ENCODE measurements at regions not wholly inside any gene's neighbourhood (a gene's known extent, or its start where the extent isn't known, plus 50 kb on each side); places are given as distances from the start of the nearest gene placed in this dataset.
A peak's percentile ranks its signal among the peaks of the same experiment; 100 is the strongest.

DNA sequence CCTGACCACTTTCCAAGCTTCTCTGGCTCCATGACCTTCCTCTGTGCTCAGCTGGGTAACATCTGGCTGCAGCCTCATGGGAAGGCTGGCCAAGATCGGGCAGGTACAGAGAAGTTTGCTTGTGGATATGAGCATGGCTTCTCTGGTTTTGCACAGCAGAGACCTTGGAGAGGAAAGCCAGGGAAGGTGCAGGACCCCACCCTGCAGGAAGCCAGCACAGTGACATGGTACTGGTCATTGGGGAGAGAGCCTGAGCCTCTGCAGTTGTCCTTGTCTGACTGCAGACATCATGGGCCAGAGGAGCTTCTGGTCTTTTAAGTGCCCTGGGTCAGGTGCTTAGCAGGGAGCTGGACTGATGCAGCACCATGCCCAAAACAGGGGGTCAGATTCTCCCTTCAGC is 70.6 kb upstream of the LEP start:
- intact Hi-C loops (cut with micrococcal nuclease), result no loop called here
- no peak for TF ChIP-seq CTCF (IDR thresholded peaks at IDR 0.05)
- Histone ChIP-seq H3K27me3 (ENCODE audit: control insufficient read depth in 2 of 2, insufficient read depth in 2 of 2, low read length in 2 of 2) (peaks cover 41 to 68% of the 10 kb centered on the region in 2 donors), H3K9me3 (replicated peaks in 1 of 2; ENCODE audit: control insufficient read depth in 1 of 2, insufficient read depth in 1 of 2, low read length in 2 of 2) (peaks cover 0 to 31% of the 10 kb centered on the region in 2 donors), H3K79me2 (ENCODE audit: insufficient read depth, low read length) (no peaks in the 10 kb centered on the region), H3K36me3 (replicated peaks in 1 of 2; ENCODE audit: control insufficient read depth in 1 of 2, insufficient read depth in 2 of 2, low read length in 2 of 2) (no peaks in the 10 kb centered on the region), H2AFZ (ENCODE audit: insufficient read depth, low read depth, low read length, poor library complexity, severe bottlenecking) (no peak overlapping the region), H3K4me2 (replicated peaks; ENCODE audit: extremely low read depth, low read length, poor library complexity, severe bottlenecking) (no peak overlapping the region), H3K27ac (ENCODE audit: low read depth in 1 of 2, low read length in 2 of 2) (no peak overlapping the region), H3K4me1 (ENCODE audit: control insufficient read depth in 1 of 2, insufficient read depth in 2 of 2, low read length in 2 of 2) (peaks cover 23 to 34% of the 10 kb centered on the region in 2 donors), H4K20me1 (ENCODE audit: insufficient read depth, low read length) (no peaks in the 10 kb centered on the region), H3K4me3 (replicated peaks in 1 of 3; ENCODE audit: low read depth in 2 of 3, low read length in 3 of 3) (no peak overlapping the region), H3K9ac (ENCODE audit: insufficient read depth, low read length, poor library complexity, severe bottlenecking) (no peak overlapping the region)
- no peak for DNase-seq
- H3K36me3 Mint-ChIP-seq, result peaks cover 4 to 9% of the 10 kb centered on the region in 2 donors
- H3K9me3 Mint-ChIP-seq, result peaks cover 0 to 25% (median 17%) of the 10 kb centered on the region in 7 donors
- H3K27ac Mint-ChIP-seq, result no peak overlapping the region
- 75% methylated on average over 1 of the region's 1 CpG for WGBS (ENCODE audit: insufficient coverage)
- peaks cover 25% of the 10 kb centered on the region for H3K4me1 Mint-ChIP-seq
- peaks cover 59 to 69% (median 61%) of the 10 kb centered on the region in 3 donors for H3K27me3 Mint-ChIP-seq (ENCODE audit: low read depth in 3 of 3)
- peak overlapping the region in 1 of 2 donors; percentile 86 for H3K4me3 Mint-ChIP-seq

DNA sequence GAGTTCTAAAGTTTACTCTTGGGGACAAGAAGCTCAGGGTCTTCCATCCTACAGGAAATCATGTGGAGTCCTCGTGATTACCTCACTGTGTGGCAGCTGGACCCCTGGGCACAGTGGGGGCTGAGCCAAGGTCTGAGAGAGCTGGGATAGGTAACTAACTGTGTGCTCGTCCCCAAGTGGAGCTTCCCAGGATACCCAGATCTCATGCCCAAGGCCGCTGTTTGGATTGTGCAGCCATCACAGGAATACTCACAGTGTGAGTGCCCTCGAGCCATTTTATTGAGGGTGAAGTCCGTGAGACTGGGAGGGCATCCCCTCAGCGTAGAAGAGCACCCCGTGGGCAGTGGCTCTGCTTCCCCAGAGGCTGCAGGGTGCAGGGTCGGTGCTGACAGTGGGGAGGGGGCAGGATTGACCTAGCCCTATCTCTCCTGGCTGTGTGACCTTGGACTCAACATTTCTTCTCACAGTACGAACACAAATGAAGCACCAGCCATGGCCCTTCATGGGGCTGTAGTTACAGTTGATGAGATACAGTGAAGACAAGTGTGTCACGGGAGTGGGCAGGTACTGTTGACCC is 69.6 kb upstream of the LEP start:
- Histone ChIP-seq H3K4me3 (replicated peaks in 1 of 3; ENCODE audit: low read depth in 2 of 3, low read length in 3 of 3) (no peak overlapping the region), H3K36me3 (replicated peaks in 1 of 2; ENCODE audit: control insufficient read depth in 1 of 2, insufficient read depth in 2 of 2, low read length in 2 of 2) (no peaks in the 10 kb centered on the region), H3K4me2 (replicated peaks; ENCODE audit: extremely low read depth, low read length, poor library complexity, severe bottlenecking) (no peak overlapping the region), H3K4me1 (ENCODE audit: control insufficient read depth in 1 of 2, insufficient read depth in 2 of 2, low read length in 2 of 2) (peaks cover 21 to 31% of the 10 kb centered on the region in 2 donors), H3K27ac (ENCODE audit: low read depth in 1 of 2, low read length in 2 of 2) (no peak overlapping the region), H3K79me2 (ENCODE audit: insufficient read depth, low read length) (no peaks in the 10 kb centered on the region), H2AFZ (ENCODE audit: insufficient read depth, low read depth, low read length, poor library complexity, severe bottlenecking) (no peak overlapping the region), H3K9ac (ENCODE audit: insufficient read depth, low read length, poor library complexity, severe bottlenecking) (no peak overlapping the region), H3K27me3 (ENCODE audit: control insufficient read depth in 2 of 2, insufficient read depth in 2 of 2, low read length in 2 of 2) (peaks cover 31 to 59% of the 10 kb centered on the region in 2 donors), H4K20me1 (ENCODE audit: insufficient read depth, low read length) (no peaks in the 10 kb centered on the region), H3K9me3 (replicated peaks in 1 of 2; ENCODE audit: control insufficient read depth in 1 of 2, insufficient read depth in 1 of 2, low read length in 2 of 2) (peaks cover 0 to 24% of the 10 kb centered on the region in 2 donors)
- 93% methylated on average over 6 of the region's 10 CpGs for WGBS (ENCODE audit: insufficient coverage)
- Mint-ChIP-seq H3K4me1 (peaks cover 25% of the 10 kb centered on the region), H3K4me3 (peak overlapping the region in 1 of 2 donors; percentile 2), H3K36me3 (peaks cover 3% of the 10 kb centered on the region in 2 donors), H3K9me3 (peaks cover 0 to 19% (median 14%) of the 10 kb centered on the region in 7 donors), H3K27me3 (ENCODE audit: low read depth in 3 of 3) (peaks cover 54 to 61% (median 56%) of the 10 kb centered on the region in 3 donors), H3K27ac (no peak overlapping the region)
- intact Hi-C loops (cut with micrococcal nuclease), result no loop called here
- DNase-seq, result no peak
- TF ChIP-seq CTCF (IDR thresholded peaks at IDR 0.05), result no peak

All from CD14-positive monocyte (primary cell).